DND-41 (cell line): ENCODE measurements at regions not wholly inside any gene's neighbourhood (a gene's known extent, or its start where the extent isn't known, plus 50 kb on each side); places are given as distances from the start of the nearest gene placed in this dataset.

Experiments
- CTCF ChIP-seq: IDR thresholded peaks from 2 replicates; pipeline ENCODE4 v1.5.1; 2012; ENCODE audit warnings: borderline replicate concordance, low read length, moderate library complexity, mild to moderate bottlenecking; ENCODE audit not compliant: poor library complexity, severe bottlenecking; ENCODE audit errors: extremely low read depth
- EZH2 ChIP-seq: IDR thresholded peaks from 3 replicates; pipeline ENCODE4 v1.6.1; 2012; ENCODE audit warnings: borderline replicate concordance, low read depth, mild to moderate bottlenecking, moderate library complexity, low read length, inconsistent platforms; ENCODE audit not compliant: severe bottlenecking

GRCh38 chr9:75615284-75615683, 275.2 kb upstream of the PCSK5 start:
- TF ChIP-seq CTCF = no peak
- TF ChIP-seq EZH2 = no peak
